ENCODE measurements at regions not wholly inside any gene's neighbourhood (a gene's known extent, or its start where the extent isn't known, plus 50 kb on each side); places are given as distances from the start of the nearest gene placed in this dataset.

GRCh38 chr4:159983082-159983481 is 880.2 kb downstream of the RAPGEF2 start:
- no peak overlapping the region for H2BK12ac ChIP-seq (ENCODE audit: low read length)
- no peak overlapping the region for H4K8ac ChIP-seq (ENCODE audit: low read depth, low read length)
- H3K79me1 ChIP-seq (ENCODE audit: low read length) = no peaks in the 10 kb centered on the region
- no peaks in the 10 kb centered on the region for H3K4me1 ChIP-seq (ENCODE audit: control insufficient read depth in 1 of 2, insufficient read depth in 2 of 2, low read length in 2 of 2)
- no peak overlapping the region for H2BK120ac ChIP-seq (ENCODE audit: insufficient read depth, low read length, poor library complexity)
- no peaks in the 10 kb centered on the region for H3K9me3 ChIP-seq (ENCODE audit: insufficient read depth, low read depth, low read length)
- no peaks in the 10 kb centered on the region for H3K27me3 ChIP-seq (ENCODE audit: insufficient read depth, low read length)
- no peak overlapping the region for H3K27ac ChIP-seq (ENCODE audit: low read depth, low read length)
- no peak overlapping the region for H3K23ac ChIP-seq (ENCODE audit: low read length)
- no peak overlapping the region for H3K14ac ChIP-seq (ENCODE audit: low read length)
- no peak overlapping the region for H4K12ac ChIP-seq (ENCODE audit: low read depth, low read length)
- no peak overlapping the region for H2BK5ac ChIP-seq (ENCODE audit: low read depth, low read length, poor library complexity)
- H4K91ac ChIP-seq (ENCODE audit: low read depth, low read length) = no peak overlapping the region
- no peak overlapping the region for H3K18ac ChIP-seq (ENCODE audit: low read length)
- H2AK5ac ChIP-seq (ENCODE audit: low read length) = no peak overlapping the region
- no peak overlapping the region for H2AFZ ChIP-seq (ENCODE audit: insufficient read depth, low read length, poor library complexity)
- no peak overlapping the region for H3K9ac ChIP-seq (ENCODE audit: low read length)
- H3K4me3 ChIP-seq (ENCODE audit: low read depth, low read length) = no peak overlapping the region
- H3K79me2 ChIP-seq (ENCODE audit: control insufficient read depth, insufficient read depth, low read length, poor library complexity) = no peaks in the 10 kb centered on the region
- H3K36me3 ChIP-seq (ENCODE audit: control insufficient read depth in 1 of 2, insufficient read depth in 2 of 2, low read length in 2 of 2) = no peaks in the 10 kb centered on the region
- no peak for DNase-seq
- no peak overlapping the region for H3K4me2 ChIP-seq (ENCODE audit: low read length)
- no peak overlapping the region for H3K4ac ChIP-seq (ENCODE audit: low read depth, low read length)

DNA sequence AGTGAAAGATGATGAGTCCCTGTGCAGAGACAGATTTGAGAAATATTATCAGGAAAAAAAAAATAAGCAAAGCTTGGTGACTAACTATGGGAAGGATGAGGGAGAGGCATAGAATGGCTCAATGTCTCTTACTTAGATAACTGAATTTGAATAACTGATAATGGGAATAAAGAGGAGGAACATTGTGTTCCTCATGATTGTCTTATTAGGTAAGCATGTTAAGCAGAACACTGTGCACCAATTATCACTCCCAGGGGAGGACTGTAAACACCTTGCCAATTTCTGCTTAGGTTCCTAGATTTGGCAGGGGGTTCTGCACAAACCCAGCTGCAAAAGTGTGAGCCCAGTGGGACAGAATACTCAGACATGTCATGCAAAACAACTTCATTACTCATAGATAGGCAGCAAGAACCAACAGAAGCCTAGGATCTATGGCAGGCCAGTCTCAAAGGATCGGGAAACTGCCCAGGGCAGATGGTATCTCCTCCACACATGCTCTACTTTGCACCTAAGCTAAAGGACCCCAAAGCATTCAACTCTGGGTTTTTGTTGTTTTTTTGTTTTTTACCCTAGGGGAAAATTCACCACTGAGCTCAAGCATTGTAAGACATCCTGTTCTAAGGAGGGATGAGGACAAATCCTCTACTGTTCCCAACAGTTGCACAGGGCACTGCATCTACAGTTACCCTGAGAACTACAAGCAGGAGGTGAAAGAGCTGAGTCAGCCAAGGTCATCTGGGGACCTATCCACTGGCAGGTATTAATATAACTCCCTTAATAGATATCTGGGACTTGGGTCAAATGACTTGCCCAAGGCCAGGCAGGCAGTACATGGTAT is 907.0 kb downstream of the RAPGEF2 start:
- Histone ChIP-seq H3K9ac (ENCODE audit: low read length) (no peak overlapping the region), H3K4me2 (ENCODE audit: low read length) (no peak overlapping the region), H4K91ac (ENCODE audit: low read depth, low read length) (no peak overlapping the region), H3K79me2 (ENCODE audit: control insufficient read depth, insufficient read depth, low read length, poor library complexity) (no peaks in the 10 kb centered on the region), H3K4me3 (ENCODE audit: low read depth, low read length) (no peak overlapping the region), H3K4ac (ENCODE audit: low read depth, low read length) (no peak overlapping the region), H3K79me1 (ENCODE audit: low read length) (no peaks in the 10 kb centered on the region), H3K36me3 (ENCODE audit: control insufficient read depth in 1 of 2, insufficient read depth in 2 of 2, low read length in 2 of 2) (no peaks in the 10 kb centered on the region), H2BK5ac (ENCODE audit: low read depth, low read length, poor library complexity) (no peak overlapping the region), H3K23ac (ENCODE audit: low read length) (no peak overlapping the region), H2BK12ac (ENCODE audit: low read length) (no peak overlapping the region), H3K9me3 (ENCODE audit: insufficient read depth, low read depth, low read length) (peaks cover 2% of the 10 kb centered on the region), H3K18ac (ENCODE audit: low read length) (no peak overlapping the region), H3K4me1 (ENCODE audit: control insufficient read depth in 1 of 2, insufficient read depth in 2 of 2, low read length in 2 of 2) (no peaks in the 10 kb centered on the region), H3K27me3 (ENCODE audit: insufficient read depth, low read length) (no peaks in the 10 kb centered on the region), H2BK120ac (ENCODE audit: insufficient read depth, low read length, poor library complexity) (no peak overlapping the region), H2AK5ac (ENCODE audit: low read length) (no peak overlapping the region), H4K12ac (ENCODE audit: low read depth, low read length) (no peak overlapping the region), H3K27ac (ENCODE audit: low read depth, low read length) (no peak overlapping the region), H2AFZ (ENCODE audit: insufficient read depth, low read length, poor library complexity) (no peak overlapping the region), H4K8ac (ENCODE audit: low read depth, low read length) (no peak overlapping the region), H3K14ac (ENCODE audit: low read length) (no peak overlapping the region)
- WGBS (ENCODE audit: extremely low coverage, insufficient coverage, insufficient read length) = no CpG with 5 or more reads among the region's 1 CpG
- DNase-seq = no peak

DNA sequence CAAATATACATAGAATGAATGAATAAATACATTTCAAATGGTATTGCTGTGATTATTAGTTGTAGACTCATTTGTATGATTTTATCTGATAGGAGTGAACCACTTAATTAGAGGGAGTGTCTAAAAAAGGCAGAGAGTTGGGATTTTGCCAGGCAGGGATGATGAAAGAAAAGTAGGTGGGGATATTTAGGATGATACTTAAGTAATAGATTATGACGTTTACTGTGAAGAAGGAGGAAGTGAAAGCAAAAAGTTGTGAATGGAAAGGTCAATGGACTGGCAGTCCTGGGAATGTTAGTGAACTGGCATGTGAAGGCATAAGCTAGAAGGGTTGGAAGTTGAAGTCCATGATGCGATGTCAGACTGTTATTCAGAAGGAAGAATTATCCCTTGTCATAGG is 917.1 kb downstream of the RAPGEF2 start:
- no peak overlapping the region for H3K14ac ChIP-seq (ENCODE audit: low read length)
- H2BK5ac ChIP-seq (ENCODE audit: low read depth, low read length, poor library complexity) = no peak overlapping the region
- H2AFZ ChIP-seq (ENCODE audit: insufficient read depth, low read length, poor library complexity) = no peak overlapping the region
- H3K4me1 ChIP-seq (ENCODE audit: control insufficient read depth in 1 of 2, insufficient read depth in 2 of 2, low read length in 2 of 2) = no peaks in the 10 kb centered on the region
- no peak overlapping the region for H3K18ac ChIP-seq (ENCODE audit: low read length)
- H3K4me3 ChIP-seq (ENCODE audit: low read depth, low read length) = no peak overlapping the region
- H2AK5ac ChIP-seq (ENCODE audit: low read length) = no peak overlapping the region
- no peak overlapping the region for H3K4me2 ChIP-seq (ENCODE audit: low read length)
- H3K79me1 ChIP-seq (ENCODE audit: low read length) = no peaks in the 10 kb centered on the region
- no peaks in the 10 kb centered on the region for H3K36me3 ChIP-seq (ENCODE audit: control insufficient read depth in 1 of 2, insufficient read depth in 2 of 2, low read length in 2 of 2)
- no peak overlapping the region for H2BK120ac ChIP-seq (ENCODE audit: insufficient read depth, low read length, poor library complexity)
- no peak overlapping the region for H2BK12ac ChIP-seq (ENCODE audit: low read length)
- no peak overlapping the region for H3K4ac ChIP-seq (ENCODE audit: low read depth, low read length)
- H4K8ac ChIP-seq (ENCODE audit: low read depth, low read length) = no peak overlapping the region
- DNase-seq = no peak
- H4K91ac ChIP-seq (ENCODE audit: low read depth, low read length) = no peak overlapping the region
- no peaks in the 10 kb centered on the region for H3K79me2 ChIP-seq (ENCODE audit: control insufficient read depth, insufficient read depth, low read length, poor library complexity)
- no peak overlapping the region for H3K23ac ChIP-seq (ENCODE audit: low read length)
- no peak overlapping the region for H4K12ac ChIP-seq (ENCODE audit: low read depth, low read length)
- no peak overlapping the region for H3K9ac ChIP-seq (ENCODE audit: low read length)
- H3K27ac ChIP-seq (ENCODE audit: low read depth, low read length) = no peak overlapping the region
- H3K9me3 ChIP-seq (ENCODE audit: insufficient read depth, low read depth, low read length) = no peaks in the 10 kb centered on the region
- H3K27me3 ChIP-seq (ENCODE audit: insufficient read depth, low read length) = no peaks in the 10 kb centered on the region
- WGBS (ENCODE audit: extremely low coverage, insufficient coverage, insufficient read length) = 100% methylated on average over 1 of the region's 2 CpGs

DNA sequence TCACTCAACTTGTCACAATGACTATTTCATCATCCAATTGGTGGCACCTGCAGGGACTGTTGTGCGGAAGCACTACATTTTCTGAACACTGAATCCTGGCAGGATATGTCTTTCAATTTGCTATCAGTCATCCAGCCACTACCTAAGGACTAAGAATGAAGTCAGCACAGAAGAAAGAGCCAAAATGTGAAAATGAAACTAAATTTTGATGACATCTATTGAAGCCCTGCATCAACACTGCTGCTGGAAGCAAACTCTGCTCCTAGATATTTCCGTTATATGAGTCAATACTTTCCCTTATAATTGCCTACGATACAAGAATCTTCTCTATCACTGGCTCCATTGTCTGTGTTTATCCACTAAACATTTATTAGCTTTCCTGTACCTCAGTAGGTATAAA is 917.9 kb downstream of the RAPGEF2 start:
- no peak overlapping the region for H4K91ac ChIP-seq (ENCODE audit: low read depth, low read length)
- no peaks in the 10 kb centered on the region for H3K27me3 ChIP-seq (ENCODE audit: insufficient read depth, low read length)
- no peak overlapping the region for H3K4me2 ChIP-seq (ENCODE audit: low read length)

More for the DNA sequence above, 917.9 kb downstream of the RAPGEF2 start:
- no peak for DNase-seq
- H3K9ac ChIP-seq (ENCODE audit: low read length) = no peak overlapping the region
- no peak overlapping the region for H2AK5ac ChIP-seq (ENCODE audit: low read length)
- H2AFZ ChIP-seq (ENCODE audit: insufficient read depth, low read length, poor library complexity) = no peak overlapping the region
- no peak overlapping the region for H3K4me3 ChIP-seq (ENCODE audit: low read depth, low read length)
- no peak overlapping the region for H3K27ac ChIP-seq (ENCODE audit: low read depth, low read length)
- H3K18ac ChIP-seq (ENCODE audit: low read length) = no peak overlapping the region
- no peak overlapping the region for H4K12ac ChIP-seq (ENCODE audit: low read depth, low read length)
- no CpG with 5 or more reads among the region's 3 CpGs for whole genome bisulfite sequencing (ENCODE audit: extremely low coverage, insufficient coverage, insufficient read length)
- no peak overlapping the region for H2BK5ac ChIP-seq (ENCODE audit: low read depth, low read length, poor library complexity)
- no peak overlapping the region for H2BK120ac ChIP-seq (ENCODE audit: insufficient read depth, low read length, poor library complexity)
- H3K4ac ChIP-seq (ENCODE audit: low read depth, low read length) = no peak overlapping the region
- no peaks in the 10 kb centered on the region for H3K79me1 ChIP-seq (ENCODE audit: low read length)
- H2BK12ac ChIP-seq (ENCODE audit: low read length) = no peak overlapping the region
- H3K36me3 ChIP-seq (ENCODE audit: control insufficient read depth in 1 of 2, insufficient read depth in 2 of 2, low read length in 2 of 2) = no peaks in the 10 kb centered on the region
- no peak overlapping the region for H3K14ac ChIP-seq (ENCODE audit: low read length)
- H3K9me3 ChIP-seq (ENCODE audit: insufficient read depth, low read depth, low read length) = no peaks in the 10 kb centered on the region
- no peaks in the 10 kb centered on the region for H3K4me1 ChIP-seq (ENCODE audit: control insufficient read depth in 1 of 2, insufficient read depth in 2 of 2, low read length in 2 of 2)
- no peaks in the 10 kb centered on the region for H3K79me2 ChIP-seq (ENCODE audit: control insufficient read depth, insufficient read depth, low read length, poor library complexity)
- H4K8ac ChIP-seq (ENCODE audit: low read depth, low read length) = no peak overlapping the region
- H3K23ac ChIP-seq (ENCODE audit: low read length) = no peak overlapping the region
